DMS114 treated with DMSO at 0.1 percent for 48 hours (cell line): ENCODE measurements at regions not wholly inside any gene's neighbourhood (a gene's known extent, or its start where the extent isn't known, plus 50 kb on each side); places are given as distances from the start of the nearest gene placed in this dataset.
"Not testable (repeated sequence)": the region's sequence is repeated elsewhere in the genome, so short reads cannot be mapped to it uniquely, and the experiment has no call there.

Experiments
- DNase-seq: peaks from one replicate; lab custom pipeline; 2025; ENCODE audit not compliant: unreplicated experiment; lab: John Stamatoyannopoulos, UW

GRCh38 chr16:51982715-51983680 lies 563.9 kb downstream of the TOX3 start:
- DNase-seq, result peak; percentile 82

- no peak for DNase-seq
These were observed 565.2 kb downstream of the TOX3 start for GRCh38 chr16:51981725-51982124.

GRCh38 chr16:51977506-51977905 lies 569.4 kb downstream of the TOX3 start:
- not testable (repeated sequence) for DNase-seq

GRCh38 chr16:51971184-51971583 lies 575.8 kb downstream of the TOX3 start:
- DNase-seq, result no peak

GRCh38 chr16:51968749-51969148 lies 578.2 kb downstream of the TOX3 start:
- DNase-seq, result no peak

- DNase-seq, result no peak
These were observed 579.3 kb downstream of the TOX3 start for GRCh38 chr16:51967646-51968045.

GRCh38 chr16:51960931-51961330 lies 586.0 kb downstream of the TOX3 start:
- DNase-seq, result no peak

- DNase-seq, result no peak
These were observed 593.5 kb downstream of the TOX3 start for GRCh38 chr16:51953286-51953985.

- DNase-seq, result no peak
These were observed 594.4 kb downstream of the TOX3 start for GRCh38 chr16:51952500-51952899.

- DNase-seq, result no peak
These were observed 595.2 kb downstream of the TOX3 start for GRCh38 chr16:51951668-51952298.

GRCh38 chr16:51950118-51950780 lies 596.7 kb downstream of the TOX3 start:
- no peak for DNase-seq

- no peak for DNase-seq
These were observed 597.7 kb downstream of the TOX3 start for GRCh38 chr16:51949282-51949681.

- DNase-seq, result no peak
These were observed 605.5 kb downstream of the TOX3 start for GRCh38 chr16:51941412-51941811.

GRCh38 chr16:51940183-51940582 lies 606.8 kb downstream of the TOX3 start:
- no peak for DNase-seq

GRCh38 chr16:51939378-51939871 lies 607.5 kb downstream of the TOX3 start:
- no peak for DNase-seq

- no peak for DNase-seq
These were observed 608.1 kb downstream of the TOX3 start for GRCh38 chr16:51938861-51939260.

GRCh38 chr16:51937771-51938170 lies 609.2 kb downstream of the TOX3 start:
- no peak for DNase-seq

GRCh38 chr16:51936846-51937245 lies 610.1 kb downstream of the TOX3 start:
- no peak for DNase-seq

GRCh38 chr16:51932317-51932716 lies 614.6 kb downstream of the TOX3 start:
- no peak for DNase-seq

- no peak for DNase-seq
These were observed 615.3 kb downstream of the TOX3 start for GRCh38 chr16:51931653-51932052.

- no peak for DNase-seq
These were observed 622.2 kb downstream of the TOX3 start for GRCh38 chr16:51924744-51925143.
